ENCODE measurements at regions not wholly inside any gene's neighbourhood (a gene's known extent, or its start where the extent isn't known, plus 50 kb on each side); places are given as distances from the start of the nearest gene placed in this dataset.
A peak's percentile ranks its signal among the peaks of the same experiment; 100 is the strongest.

- Histone ChIP-seq H3K36me3 (no peaks in the 10 kb centered on the region), H3K9me3 (peaks cover 0 to 4% (median 0%) of the 10 kb centered on the region in 4 donors), H3K27ac (replicated peaks in 1 of 4) (no peak overlapping the region), H3K4me3 (no peak overlapping the region), H3K27me3 (no peaks in the 10 kb centered on the region), H3K4me1 (no peaks in the 10 kb centered on the region)
- intact Hi-C loops (cut with DNase I): loop anchor here (5.0 kb wide), 1 partner anchor 616 kb away; the partner anchor contains the start of gene RPRM
- no peak for DNase-seq (ENCODE audit: extremely low spot score)
- WGBS: 71% methylated on average over 6 of the region's 6 CpGs
- TF ChIP-seq POLR2AphosphoS5 (IDR thresholded peaks at IDR 0.05): no peak
- no peak for TF ChIP-seq EP300 (IDR thresholded peaks at IDR 0.05)
- TF ChIP-seq CTCF (IDR thresholded peaks at IDR 0.05): peak; percentile 59 to 74 (median 65)
These were observed 143.0 kb downstream of the ARL6IP6 start for GRCh38 chr2:152861349-152861942.

- intact Hi-C loops (cut with DNase I): no loop called here
- peaks cover 0 to 2% (median 0%) of the 10 kb centered on the region in 4 donors for H3K9me3 ChIP-seq
- H3K4me1 ChIP-seq: no peaks in the 10 kb centered on the region
- H3K4me3 ChIP-seq: no peak overlapping the region
- TF ChIP-seq CTCF (IDR thresholded peaks at IDR 0.05): no peak
- TF ChIP-seq EP300 (IDR thresholded peaks at IDR 0.05): no peak
- no peak for TF ChIP-seq POLR2A (IDR thresholded peaks at IDR 0.05; ENCODE audit: low read depth)
- TF ChIP-seq POLR2AphosphoS5 (IDR thresholded peaks at IDR 0.05): no peak
- H3K27me3 ChIP-seq: no peaks in the 10 kb centered on the region
- no peaks in the 10 kb centered on the region for H3K36me3 ChIP-seq
- 86% methylated on average over 3 of the region's 3 CpGs for WGBS
- peak; percentile 78 for DNase-seq (ENCODE audit: extremely low spot score)
- no peak overlapping the region for H3K27ac ChIP-seq (replicated peaks in 1 of 4)
These were observed 140.3 kb downstream of the ARL6IP6 start for GRCh38 chr2:152858594-152859265.

GRCh38 chr2:152846697-152847470 lies 128.5 kb downstream of the ARL6IP6 start:
- H3K4me3 ChIP-seq: no peak overlapping the region
- DNase-seq (ENCODE audit: extremely low spot score): no peak
- 76% methylated on average over 7 of the region's 7 CpGs for WGBS
- no peaks in the 10 kb centered on the region for H3K27me3 ChIP-seq
- intact Hi-C loops (cut with DNase I): no loop called here
- H3K27ac ChIP-seq (replicated peaks in 1 of 4): no peak overlapping the region
- no peaks in the 10 kb centered on the region for H3K4me1 ChIP-seq
- no peak for TF ChIP-seq POLR2AphosphoS5 (IDR thresholded peaks at IDR 0.05)
- no peak for TF ChIP-seq CTCF (IDR thresholded peaks at IDR 0.05)
- TF ChIP-seq POLR2A (IDR thresholded peaks at IDR 0.05; ENCODE audit: low read depth): no peak
- TF ChIP-seq EP300 (IDR thresholded peaks at IDR 0.05): no peak
- peaks cover 0 to under 1% (median 0%) of the 10 kb centered on the region in 4 donors for H3K9me3 ChIP-seq
- H3K36me3 ChIP-seq: no peaks in the 10 kb centered on the region

GRCh38 chr2:152835674-152836073 lies 117.3 kb downstream of the ARL6IP6 start:
- DNase-seq (ENCODE audit: extremely low spot score): no peak
- whole genome bisulfite sequencing: 98% methylated on average over 2 of the region's 2 CpGs
- Histone ChIP-seq H3K9me3 (no peaks in the 10 kb centered on the region), H3K4me3 (no peak overlapping the region), H3K36me3 (no peaks in the 10 kb centered on the region), H3K27me3 (no peaks in the 10 kb centered on the region), H3K27ac (replicated peaks in 1 of 4) (no peak overlapping the region), H3K4me1 (no peaks in the 10 kb centered on the region)
- TF ChIP-seq POLR2AphosphoS5 (IDR thresholded peaks at IDR 0.05) (no peak), POLR2A (IDR thresholded peaks at IDR 0.05; ENCODE audit: low read depth) (no peak), EP300 (IDR thresholded peaks at IDR 0.05) (no peak), CTCF (IDR thresholded peaks at IDR 0.05) (no peak)
- intact Hi-C loops (cut with DNase I): no loop called here
